ENCODE measurements at regions not wholly inside any gene's neighbourhood (a gene's known extent, or its start where the extent isn't known, plus 50 kb on each side); places are given as distances from the start of the nearest gene placed in this dataset.

- FAIRE-seq (no peak), DNase-seq (ENCODE audit: low read depth, low spot score) (no peak), ATAC-seq (no peak)
- Histone ChIP-seq H3K9ac (ENCODE audit: control insufficient read depth, insufficient read depth, low read length) (no peak overlapping the region), H3K79me2 (ENCODE audit: control insufficient read depth, insufficient read depth, low read length) (no peaks in the 10 kb centered on the region), H3K36me3 (ENCODE audit: control insufficient read depth in 2 of 2, insufficient read depth in 2 of 2, low read length in 1 of 2) (no peaks in the 10 kb centered on the region), H3K27ac (ENCODE audit: control insufficient read depth, insufficient read depth) (no peak overlapping the region), H3K27me3 (replicated peaks in 1 of 2; ENCODE audit: control insufficient read depth in 2 of 2, insufficient read depth in 2 of 2, low read length in 1 of 2) (no peaks in the 10 kb centered on the region), H2AFZ (ENCODE audit: control insufficient read depth, low read depth, low read length) (no peak overlapping the region), H3K4me1 (ENCODE audit: control insufficient read depth, insufficient read depth, low read length) (no peaks in the 10 kb centered on the region), H3K9me3 (replicated peaks; ENCODE audit: control insufficient read depth, insufficient read depth, low read length) (no peaks in the 10 kb centered on the region; the same call in 1 of the 3 replicates), H3K4me3 (no peak overlapping the region), H3K4me2 (ENCODE audit: control insufficient read depth, insufficient read depth) (no peak overlapping the region), H4K20me1 (ENCODE audit: control insufficient read depth, insufficient read depth) (no peaks in the 10 kb centered on the region)
- WGBS (ENCODE audit: insufficient coverage, insufficient replicate concordance, low lambda C conversion rate, missing lambda C conversion rate), result 100% methylated on average over 2 of the region's 2 CpGs
- in situ Hi-C loops (cut with MboI), result no loop called here
- TF ChIP-seq YY1 (IDR thresholded peaks at IDR 0.05; ENCODE audit: low read depth, low read length) (no peak), ATF7 (IDR thresholded peaks at IDR 0.05; ENCODE audit: low read depth) (no peak), SPI1 (IDR thresholded peaks at IDR 0.05; ENCODE audit: borderline replicate concordance, insufficient read depth, low read depth, low read length) (peak; percentile 46; the same call in 1 of the 2 replicates), USF1 (IDR thresholded peaks at IDR 0.05; ENCODE audit: borderline replicate concordance, extremely low read length, insufficient read depth, low read depth, low read length) (no peak), E2F4 (IDR thresholded peaks at IDR 0.05; ENCODE audit: low read depth, low read length) (no peak), CHD4 (IDR thresholded peaks at IDR 0.05) (no peak)
- ChIA-PET CTCF (interaction anchor here (2.3 kb wide), 1 partner anchor 125 kb away, joined by 8 read pairs; no protein-coding TSS in a partner anchor), POLR2A (no interaction called here), SMC1A (ENCODE audit: uncharacterized antibody, unreplicated experiment) (interaction anchor here (3.3 kb wide), 1 partner anchor 9 kb away, joined by 14 read pairs; no protein-coding TSS in a partner anchor), RAD21 (ENCODE audit: unreplicated experiment) (interaction anchor here (1.7 kb wide), 1 partner anchor 8 kb away, joined by 5 read pairs; no protein-coding TSS in a partner anchor)
- BruUV-seq (replicated peaks), result no TSS peak
- intact Hi-C loops (cut with micrococcal nuclease; ENCODE audit: unreplicated experiment), result no loop called here
Observed at GRCh38 chr4:104735174-104735573, 240.5 kb upstream of the CXXC4 start.

All from GM12878 (cell line).